GM18873 (cell line): ENCODE measurements at regions not wholly inside any gene's neighbourhood (a gene's known extent, or its start where the extent isn't known, plus 50 kb on each side); places are given as distances from the start of the nearest gene placed in this dataset.
"Not testable (repeated sequence)": the region's sequence is repeated elsewhere in the genome, so short reads cannot be mapped to it uniquely, and the experiment has no call there.

Source experiments
- ATAC-seq: cut with Tn5 transposase; IDR thresholded peaks from one replicate; pipeline ENCODE4 v1.9.1; 2021; ENCODE audit warnings: mild to moderate bottlenecking, moderate library complexity, moderate number of reproducible peaks; ENCODE audit not compliant: unreplicated experiment, low FRiP score

DNA sequence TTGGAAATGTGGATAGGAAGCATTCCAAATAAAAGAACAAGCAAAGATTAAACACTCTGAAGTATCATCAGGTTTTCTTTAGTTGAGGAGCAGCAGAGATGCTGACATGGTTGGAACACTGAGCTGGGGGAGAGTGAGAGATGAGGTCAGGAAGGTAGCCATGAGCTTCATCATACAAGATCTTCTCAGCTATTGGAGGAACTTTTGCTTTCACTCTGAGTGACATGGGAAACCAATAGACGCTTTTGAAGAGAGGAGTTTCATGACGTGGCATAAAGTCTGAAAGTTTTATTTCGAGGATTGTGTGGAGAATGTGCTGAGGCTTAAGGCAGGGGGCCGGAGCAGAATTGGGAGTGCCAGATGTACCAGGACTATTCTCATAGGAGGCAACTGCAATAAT lies 616.2 kb upstream of the CAMK1G start:
- ATAC-seq: no peak

DNA sequence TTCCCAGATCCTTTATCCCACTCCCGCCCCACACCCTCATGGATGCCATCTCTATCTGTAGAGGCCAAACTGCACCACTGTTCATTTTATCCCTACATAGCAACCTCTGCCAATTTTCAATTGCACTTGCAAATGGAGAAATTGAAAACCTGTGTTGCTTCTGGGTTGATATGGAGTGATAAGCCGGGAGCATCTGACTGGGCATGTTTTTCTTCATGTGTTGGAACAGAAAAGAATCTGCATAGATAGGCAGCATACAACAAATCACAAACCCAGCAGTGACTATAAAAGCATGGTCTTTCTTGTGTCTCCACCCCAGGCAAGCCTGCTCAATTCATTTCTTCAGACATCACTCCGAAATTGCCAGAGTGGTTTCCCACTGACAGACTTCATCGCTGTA lies 608.8 kb upstream of the CAMK1G start:
- ATAC-seq: no peak

GRCh38 chr1:208975456-208975855 lies 608.1 kb upstream of the CAMK1G start:
- ATAC-seq: no peak

GRCh38 chr1:208977012-208977411 lies 606.5 kb upstream of the CAMK1G start:
- no peak for ATAC-seq

DNA sequence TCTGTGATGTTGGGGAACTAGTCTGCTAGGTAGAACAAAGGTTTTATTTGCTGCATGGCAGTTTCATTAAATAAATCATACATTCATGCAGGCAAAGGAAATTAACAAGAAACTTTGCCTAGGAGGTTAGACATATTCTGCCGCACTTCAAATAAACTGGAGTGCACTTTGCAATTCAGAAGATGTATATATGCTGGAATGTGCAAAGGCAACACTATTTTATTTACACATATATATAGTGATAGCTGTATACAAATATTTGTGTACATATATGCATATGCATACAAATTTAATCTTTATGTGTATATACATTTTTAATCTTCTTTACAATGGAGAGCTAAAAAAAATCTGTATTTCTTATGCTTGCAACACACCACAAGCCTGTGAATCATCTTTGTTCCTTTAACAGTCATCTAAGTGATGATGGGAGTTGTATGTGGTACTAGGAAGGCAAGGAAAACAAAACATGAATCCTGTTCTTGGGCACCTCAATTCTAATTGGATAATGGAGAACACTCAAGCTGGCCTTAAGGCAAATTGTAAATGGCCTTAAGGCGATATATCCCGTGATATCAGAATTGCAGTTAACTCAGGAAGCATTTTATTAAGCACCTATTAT lies 605.8 kb upstream of the CAMK1G start:
- no peak for ATAC-seq

GRCh38 chr1:208979776-208980175 lies 603.7 kb upstream of the CAMK1G start:
- no peak for ATAC-seq

- no peak for ATAC-seq
Measured at GRCh38 chr1:208980605-208981004, 602.9 kb upstream of the CAMK1G start.

DNA sequence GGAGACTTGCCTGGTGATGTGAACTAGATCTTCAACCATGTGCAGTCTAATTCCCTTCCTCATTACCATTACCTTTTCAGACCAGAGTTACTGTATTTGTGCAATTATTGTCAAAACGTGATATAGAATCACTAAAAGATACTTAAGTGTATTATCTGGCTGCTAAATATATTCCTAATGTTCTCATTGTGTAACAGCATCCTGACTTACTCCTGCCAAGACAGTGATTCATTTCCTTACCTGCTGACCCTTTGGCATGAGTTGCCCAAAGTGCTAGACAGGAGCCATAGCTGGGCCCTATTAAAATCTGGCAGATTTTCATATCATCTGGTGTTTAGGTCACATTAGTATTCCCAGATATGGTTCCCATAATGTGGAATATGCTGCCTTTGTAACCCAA lies 598.3 kb upstream of the CAMK1G start:
- ATAC-seq: no peak

- peak; percentile 98 for ATAC-seq
Measured at GRCh38 chr1:208988811-208989222, 594.7 kb upstream of the CAMK1G start.

DNA sequence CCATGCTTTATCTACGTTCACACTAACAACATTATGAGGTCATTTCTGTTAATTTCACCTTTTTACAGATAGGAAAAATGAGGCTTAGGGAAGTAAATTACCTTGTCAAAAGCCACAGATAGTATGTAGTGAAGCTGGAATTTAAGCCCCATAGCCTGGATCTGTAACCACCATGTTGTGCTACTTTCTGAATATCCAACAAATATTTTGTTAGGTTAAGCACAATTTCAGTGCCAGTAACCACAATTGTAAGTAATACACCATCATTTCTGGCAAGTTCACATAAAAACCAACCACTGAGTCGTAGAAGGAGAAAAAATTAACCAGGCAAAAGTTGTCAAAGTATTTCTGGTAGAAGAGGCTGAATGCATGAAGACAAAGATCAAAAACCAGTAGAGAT lies 593.1 kb upstream of the CAMK1G start:
- ATAC-seq: no peak

DNA sequence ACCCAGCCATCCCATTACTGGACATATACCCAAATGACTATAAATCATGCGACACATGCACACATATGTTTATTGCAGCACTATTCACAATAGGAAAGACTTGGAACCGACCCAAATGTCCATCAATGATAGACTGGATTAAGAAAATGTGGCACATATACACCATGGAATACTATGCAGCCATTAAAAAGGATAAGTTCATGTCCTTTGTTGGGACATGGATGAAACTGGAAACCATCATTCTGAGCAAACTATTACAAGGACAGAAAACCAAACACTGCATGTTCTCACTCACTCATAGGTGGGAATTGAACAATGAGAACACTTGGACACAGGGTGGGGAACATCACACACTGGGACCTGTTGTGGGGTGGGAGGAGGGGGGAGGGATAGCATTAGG lies 586.5 kb upstream of the CAMK1G start:
- ATAC-seq: not testable (repeated sequence)

- ATAC-seq: no peak
Measured at GRCh38 chr1:208997726-208998312, 585.7 kb upstream of the CAMK1G start.

DNA sequence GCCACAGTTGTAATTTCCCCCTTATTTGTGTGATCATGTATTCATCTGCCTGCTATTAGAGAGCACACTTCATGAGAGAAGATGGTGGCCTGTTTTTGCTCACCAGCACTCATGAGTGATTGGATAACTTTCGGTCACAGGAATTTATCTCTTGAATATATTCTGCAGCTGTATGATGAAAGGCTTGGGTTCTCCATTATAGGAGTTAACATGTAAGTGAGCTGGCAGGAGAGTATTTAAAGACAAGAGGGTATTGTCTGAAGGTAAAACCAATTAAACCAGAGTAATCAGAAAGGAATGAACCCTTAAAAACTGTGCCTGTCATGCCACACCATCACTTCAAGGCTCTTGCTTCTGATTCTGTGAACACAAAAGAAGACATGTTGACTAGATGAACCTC lies 574.9 kb upstream of the CAMK1G start:
- ATAC-seq: no peak

GRCh38 chr1:209010475-209011230 lies 572.9 kb upstream of the CAMK1G start:
- ATAC-seq: no peak

GRCh38 chr1:209012443-209013196 lies 570.9 kb upstream of the CAMK1G start:
- ATAC-seq: no peak

DNA sequence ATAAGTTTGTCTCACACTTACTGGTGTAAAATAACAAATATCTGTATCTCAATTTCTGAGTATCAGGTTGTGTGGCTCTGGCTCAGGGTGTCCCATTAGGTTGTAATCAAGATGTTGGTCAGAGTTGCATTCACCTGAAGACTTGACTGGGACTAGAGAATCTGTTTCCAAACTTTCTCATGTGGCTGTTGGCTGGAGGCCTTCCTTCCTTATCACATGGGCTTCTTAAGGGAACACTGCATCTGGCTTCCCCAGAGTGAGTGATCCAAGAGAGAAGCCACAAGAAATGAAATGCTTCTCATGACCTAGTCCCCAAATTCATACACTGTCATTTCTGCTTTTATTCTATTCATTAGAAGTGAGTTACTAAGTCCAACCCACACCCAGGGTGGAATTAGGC lies 568.4 kb upstream of the CAMK1G start:
- no peak for ATAC-seq

- ATAC-seq: no peak
Measured at GRCh38 chr1:209021622-209022021, 561.9 kb upstream of the CAMK1G start.

DNA sequence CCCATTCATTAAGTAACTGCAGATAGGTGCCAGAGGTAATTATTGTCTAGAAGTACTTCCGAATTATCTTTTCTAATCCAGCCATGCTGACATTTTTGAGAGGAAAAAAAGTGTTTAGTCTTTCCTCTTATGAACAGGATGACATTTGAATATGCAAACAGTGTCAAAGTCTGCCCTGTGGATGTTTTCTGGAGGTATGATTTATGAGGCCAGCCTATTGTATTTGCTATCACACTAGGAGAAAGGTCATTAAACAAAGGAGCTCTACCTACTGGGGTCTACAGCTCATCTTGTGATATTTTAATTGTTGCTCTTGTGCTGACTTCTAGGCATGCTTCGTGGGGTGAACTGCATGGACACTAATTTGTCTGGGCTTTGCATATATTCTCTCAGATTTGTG lies 559.7 kb upstream of the CAMK1G start:
- ATAC-seq: no peak

DNA sequence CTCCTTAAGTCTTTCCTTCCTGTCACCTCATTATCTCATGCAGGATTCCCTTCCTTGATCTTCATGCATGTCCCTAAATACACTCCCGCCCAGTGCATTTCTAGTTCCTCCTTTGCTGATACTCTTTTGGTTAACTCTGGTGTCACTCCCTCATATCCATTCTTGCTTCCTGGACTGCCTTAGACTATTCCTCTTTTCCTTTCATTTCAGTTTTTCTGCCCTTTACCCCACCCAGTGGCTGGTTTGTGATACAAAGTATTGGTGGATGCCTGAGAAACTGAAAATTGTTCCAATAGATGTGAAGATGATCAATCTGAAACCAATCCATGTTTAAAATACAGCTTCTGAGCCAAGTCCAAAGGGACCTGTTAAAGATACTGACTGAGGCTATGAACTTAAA lies 553.8 kb upstream of the CAMK1G start:
- ATAC-seq: no peak

GRCh38 chr1:209030454-209031167 lies 552.9 kb upstream of the CAMK1G start:
- no peak for ATAC-seq

GRCh38 chr1:209037064-209037463 lies 546.5 kb upstream of the CAMK1G start:
- no peak for ATAC-seq
